Stimulated activated naive CD8-positive, alpha-beta T cell treated with anti-CD3 and anti-CD28 coated beads, Interleukin-15, Interleukin-2, amounts not matched to agents 100 ng/mL and 50 ng/mL, for 24 hours (primary cell): ENCODE measurements at regions not wholly inside any gene's neighbourhood (a gene's known extent, or its start where the extent isn't known, plus 50 kb on each side); places are given as distances from the start of the nearest gene placed in this dataset.
"Not testable (repeated sequence)": the region's sequence is repeated elsewhere in the genome, so short reads cannot be mapped to it uniquely, and the experiment has no call there.

Source experiments
- H3K27ac Mint-ChIP-seq: one replicate; pipeline ENCODE4 v1.8.0; 2021; ENCODE audit warnings: mild to moderate bottlenecking, mixed read lengths
- H3K27me3 Mint-ChIP-seq: one replicate; pipeline ENCODE4 v1.8.0; 2021; ENCODE audit warnings: mixed read lengths
- H3K36me3 Mint-ChIP-seq: one replicate; pipeline ENCODE4 v1.8.0; 2021; ENCODE audit warnings: low read depth, mixed read lengths
- H3K4me1 Mint-ChIP-seq: one replicate; pipeline ENCODE4 v1.8.0; 2021; ENCODE audit warnings: low read depth, mixed read lengths
- H3K4me3 Mint-ChIP-seq: one replicate; pipeline ENCODE4 v1.8.0; 2021; ENCODE audit warnings: mild to moderate bottlenecking, mixed read lengths
- H3K9me3 Mint-ChIP-seq: one replicate; pipeline ENCODE4 v1.8.0; 2021; ENCODE audit warnings: mixed read lengths

DNA sequence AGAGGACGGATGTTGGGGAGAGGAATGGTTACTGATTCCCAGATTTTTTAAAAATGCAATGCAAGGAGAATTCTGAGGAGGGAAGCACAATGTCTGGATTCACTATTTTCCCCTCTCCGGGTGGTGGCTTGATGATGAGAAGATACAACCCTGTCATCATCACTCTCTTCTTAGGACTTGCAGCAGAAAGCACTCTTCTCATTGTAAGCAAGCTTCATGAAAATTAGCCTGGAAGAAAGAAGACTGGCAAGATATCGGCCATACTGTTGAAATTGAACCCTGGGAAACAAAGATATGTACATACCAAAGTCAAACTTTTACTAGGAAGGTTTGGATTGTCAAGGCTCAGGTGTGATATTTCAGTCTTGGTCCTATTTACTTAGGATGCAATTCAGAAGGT, 195.7 kb downstream of the EDN1 start:
- H3K4me3 Mint-ChIP-seq, result no peak overlapping the region
- no peaks in the 10 kb centered on the region for H3K9me3 Mint-ChIP-seq
- no peaks in the 10 kb centered on the region for H3K36me3 Mint-ChIP-seq
- no peaks in the 10 kb centered on the region for H3K27me3 Mint-ChIP-seq
- no peak overlapping the region for H3K27ac Mint-ChIP-seq
- peaks cover 20% of the 10 kb centered on the region for H3K4me1 Mint-ChIP-seq

DNA sequence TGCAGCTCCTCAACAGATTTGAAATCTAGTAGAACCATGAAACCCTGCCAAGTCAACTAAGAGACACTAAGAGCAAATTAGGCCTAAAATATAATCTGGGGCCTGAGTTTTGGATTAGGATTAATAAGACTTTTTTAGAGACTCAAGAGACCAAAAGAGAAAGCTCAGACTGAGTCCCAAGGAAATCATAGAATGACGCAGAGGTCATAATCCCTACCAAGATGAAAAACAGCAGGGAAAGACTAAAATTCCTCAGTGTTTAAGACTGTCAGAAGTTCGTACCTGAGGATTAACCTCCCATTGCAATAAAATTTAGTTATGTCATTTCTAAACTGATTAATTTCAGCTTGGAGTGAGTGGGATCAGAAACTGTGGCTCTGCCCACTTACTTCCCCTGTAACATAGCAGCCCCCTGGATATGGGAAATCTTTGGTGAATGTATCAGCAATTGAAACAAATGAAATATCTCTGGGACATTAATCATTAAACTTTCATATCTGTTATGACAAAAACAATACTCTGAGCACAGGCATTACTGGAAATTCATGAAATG, 200.3 kb downstream of the EDN1 start:
- H3K27me3 Mint-ChIP-seq, result peaks cover 5% of the 10 kb centered on the region
- H3K27ac Mint-ChIP-seq, result peak overlapping the region; percentile 7

DNA sequence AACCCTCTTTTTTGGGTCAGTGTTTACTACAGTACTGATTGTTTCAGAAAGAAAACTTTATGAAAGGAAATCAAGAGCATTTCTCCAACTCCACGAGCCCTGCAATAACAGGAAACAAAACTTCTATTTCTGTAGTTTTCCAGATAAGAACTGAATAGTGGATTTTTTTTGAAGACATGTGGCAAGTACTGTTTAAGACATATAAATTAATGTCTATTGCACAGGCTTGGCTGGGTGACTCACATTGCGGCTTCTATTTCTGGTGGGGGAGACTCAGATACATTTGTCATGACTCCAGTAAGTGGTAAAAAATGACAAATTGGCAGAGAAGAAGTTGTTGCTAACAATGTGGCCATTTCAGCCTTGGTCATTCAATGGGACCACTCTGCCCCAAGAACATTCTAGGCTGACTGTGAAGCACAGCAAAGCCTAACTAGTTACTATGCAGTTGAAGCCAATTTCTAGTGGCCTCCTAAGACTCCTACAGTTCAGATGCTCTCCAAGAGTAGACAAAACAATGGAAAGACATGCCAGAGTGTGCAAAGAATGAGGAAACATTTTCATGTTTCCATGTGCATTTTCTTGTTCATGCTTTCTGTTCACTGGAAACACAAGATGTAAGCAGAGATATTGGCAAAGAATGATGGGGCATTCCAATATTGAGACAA, 200.9 kb downstream of the EDN1 start:
- no peak overlapping the region for H3K4me3 Mint-ChIP-seq
- H3K27ac Mint-ChIP-seq, result peak overlapping the region; percentile 7
- H3K4me1 Mint-ChIP-seq, result peaks cover 13% of the 10 kb centered on the region
- H3K9me3 Mint-ChIP-seq, result no peaks in the 10 kb centered on the region
- H3K27me3 Mint-ChIP-seq, result peaks cover 8% of the 10 kb centered on the region
- no peaks in the 10 kb centered on the region for H3K36me3 Mint-ChIP-seq

More for the DNA sequence above, 200.3 kb downstream of the EDN1 start:
- no peaks in the 10 kb centered on the region for H3K9me3 Mint-ChIP-seq
- no peaks in the 10 kb centered on the region for H3K36me3 Mint-ChIP-seq
- H3K4me1 Mint-ChIP-seq, result peaks cover 13% of the 10 kb centered on the region
- no peak overlapping the region for H3K4me3 Mint-ChIP-seq

GRCh38 chr6:12492929-12493328, 202.8 kb downstream of the EDN1 start:
- not testable (repeated sequence) for H3K27me3 Mint-ChIP-seq, H3K36me3 Mint-ChIP-seq, H3K27ac Mint-ChIP-seq, H3K4me3 Mint-ChIP-seq, H3K9me3 Mint-ChIP-seq
- H3K4me1 Mint-ChIP-seq, result peaks cover 13% of the 10 kb centered on the region

- no peaks in the 10 kb centered on the region for H3K9me3 Mint-ChIP-seq
- H3K27ac Mint-ChIP-seq, result no peak overlapping the region
- no peaks in the 10 kb centered on the region for H3K36me3 Mint-ChIP-seq
- H3K4me3 Mint-ChIP-seq, result no peak overlapping the region
- peaks cover 12% of the 10 kb centered on the region for H3K27me3 Mint-ChIP-seq
- peaks cover 13% of the 10 kb centered on the region for H3K4me1 Mint-ChIP-seq
These were observed 203.3 kb downstream of the EDN1 start for GRCh38 chr6:12493446-12493845.

DNA sequence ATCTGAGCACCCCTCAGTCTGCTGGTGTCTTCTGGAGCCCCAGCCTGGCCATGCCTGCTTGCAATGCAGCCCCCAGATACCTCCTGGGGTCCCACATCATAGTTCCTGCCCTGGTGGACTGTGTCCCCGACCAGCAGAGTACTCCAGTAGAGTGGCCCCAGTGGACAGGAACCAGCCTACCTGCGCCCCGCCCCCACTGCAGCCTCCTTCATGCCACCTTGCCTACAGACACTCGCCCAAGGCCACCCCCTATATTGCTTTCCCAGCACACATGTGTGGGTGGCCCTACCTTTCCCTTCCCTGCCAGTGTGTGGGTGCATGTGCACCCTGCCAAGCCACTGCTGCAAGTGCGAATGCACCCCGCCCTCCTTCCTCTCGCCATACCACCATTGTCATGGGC, 204.0 kb downstream of the EDN1 start:
- Mint-ChIP-seq H3K4me1 (peaks cover 13% of the 10 kb centered on the region), H3K27me3 (peaks cover 19% of the 10 kb centered on the region), H3K4me3 (no peak overlapping the region), H3K27ac (no peak overlapping the region), H3K36me3 (no peaks in the 10 kb centered on the region), H3K9me3 (no peaks in the 10 kb centered on the region)

- Mint-ChIP-seq H3K36me3 (no peaks in the 10 kb centered on the region), H3K4me1 (no peaks in the 10 kb centered on the region), H3K27me3 (peaks cover 9% of the 10 kb centered on the region), H3K27ac (no peak overlapping the region), H3K4me3 (no peak overlapping the region), H3K9me3 (no peaks in the 10 kb centered on the region)
These were observed 211.8 kb downstream of the EDN1 start for GRCh38 chr6:12501990-12502389.

GRCh38 chr6:12504325-12504966, 212.1 kb upstream of the PHACTR1 start:
- Mint-ChIP-seq H3K9me3 (no peaks in the 10 kb centered on the region), H3K27ac (no peak overlapping the region)

DNA sequence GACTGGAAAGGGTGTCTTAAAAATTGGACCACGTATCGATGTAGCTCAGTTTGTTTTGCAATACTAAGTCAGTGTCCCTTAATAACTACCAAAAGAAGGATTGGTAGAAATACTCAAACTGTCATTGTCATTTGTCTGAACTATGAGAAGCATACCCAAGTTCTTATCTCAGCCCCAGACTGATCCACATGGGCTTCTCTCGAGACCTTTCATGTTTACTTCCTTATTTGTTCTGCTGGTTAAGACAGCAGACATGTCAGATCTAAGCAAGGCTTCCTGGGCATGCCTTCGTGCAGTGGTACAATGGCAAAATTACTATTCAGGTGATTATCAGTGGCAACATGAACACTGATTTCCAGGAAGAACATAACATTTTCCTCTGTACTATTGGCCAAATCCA, 211.1 kb upstream of the PHACTR1 start:
- H3K9me3 Mint-ChIP-seq, result no peaks in the 10 kb centered on the region
- peaks cover 20% of the 10 kb centered on the region for H3K27me3 Mint-ChIP-seq
- H3K36me3 Mint-ChIP-seq, result no peaks in the 10 kb centered on the region
- H3K4me1 Mint-ChIP-seq, result no peaks in the 10 kb centered on the region
- H3K4me3 Mint-ChIP-seq, result no peak overlapping the region
- no peak overlapping the region for H3K27ac Mint-ChIP-seq

More at GRCh38 chr6:12504325-12504966, 212.1 kb upstream of the PHACTR1 start:
- Mint-ChIP-seq H3K4me3 (no peak overlapping the region), H3K36me3 (no peaks in the 10 kb centered on the region), H3K27me3 (peaks cover 12% of the 10 kb centered on the region), H3K4me1 (no peaks in the 10 kb centered on the region)

- H3K4me3 Mint-ChIP-seq, result no peak overlapping the region
- peaks cover 20% of the 10 kb centered on the region for H3K27me3 Mint-ChIP-seq
- H3K27ac Mint-ChIP-seq, result no peak overlapping the region
These were observed 210.4 kb upstream of the PHACTR1 start for GRCh38 chr6:12506159-12506558.

GRCh38 chr6:12507636-12508035, 208.9 kb upstream of the PHACTR1 start:
- Mint-ChIP-seq H3K4me1 (no peaks in the 10 kb centered on the region), H3K27ac (no peak overlapping the region), H3K9me3 (no peaks in the 10 kb centered on the region), H3K36me3 (no peaks in the 10 kb centered on the region), H3K27me3 (peaks cover 20% of the 10 kb centered on the region), H3K4me3 (no peak overlapping the region)

More at GRCh38 chr6:12506159-12506558, 210.4 kb upstream of the PHACTR1 start:
- Mint-ChIP-seq H3K36me3 (no peaks in the 10 kb centered on the region), H3K4me1 (no peaks in the 10 kb centered on the region), H3K9me3 (no peaks in the 10 kb centered on the region)

DNA sequence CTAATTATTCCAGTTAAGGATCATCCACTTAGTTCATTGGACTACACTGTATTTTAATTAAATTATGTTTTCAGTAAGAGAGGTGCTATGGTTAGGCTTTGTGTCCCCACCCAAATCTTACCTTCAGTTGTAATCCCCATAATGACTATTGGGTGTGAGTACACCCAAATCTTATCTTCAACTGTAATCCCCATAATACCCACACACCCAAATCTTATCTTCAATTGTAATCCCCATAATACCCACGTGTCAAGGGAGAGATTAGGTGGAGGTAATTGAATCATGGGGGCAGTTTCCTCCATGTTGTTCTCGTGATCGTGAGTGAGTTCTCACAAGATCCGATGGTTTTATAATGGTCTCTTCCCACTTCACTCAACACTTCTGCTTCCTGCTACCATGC, 208.0 kb upstream of the PHACTR1 start:
- H3K36me3 Mint-ChIP-seq, result no peaks in the 10 kb centered on the region
- no peaks in the 10 kb centered on the region for H3K4me1 Mint-ChIP-seq
- H3K27ac Mint-ChIP-seq, result no peak overlapping the region

DNA sequence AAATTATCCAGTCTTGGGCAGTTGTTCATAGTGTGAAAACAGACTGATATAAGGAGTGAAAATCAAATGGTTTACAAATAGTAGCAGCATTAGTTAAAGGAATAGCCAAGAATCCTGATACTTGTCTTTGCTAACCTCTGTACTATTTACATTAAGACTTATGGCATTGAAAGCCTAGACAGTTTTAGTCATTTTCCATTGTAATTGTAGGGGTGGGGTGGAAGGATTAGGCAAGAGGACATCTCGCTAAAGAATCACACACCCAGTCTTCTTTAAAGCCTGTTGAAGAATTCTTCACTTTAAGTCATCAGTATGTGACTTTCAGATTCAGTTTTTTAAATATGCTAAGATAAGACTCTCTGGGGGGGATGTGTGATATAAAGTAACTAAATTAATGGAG, 207.5 kb upstream of the PHACTR1 start:
- Mint-ChIP-seq H3K4me3 (no peak overlapping the region), H3K9me3 (no peaks in the 10 kb centered on the region), H3K36me3 (no peaks in the 10 kb centered on the region), H3K27ac (no peak overlapping the region), H3K4me1 (no peaks in the 10 kb centered on the region), H3K27me3 (peaks cover 25% of the 10 kb centered on the region)

More for the DNA sequence above, 208.0 kb upstream of the PHACTR1 start:
- Mint-ChIP-seq H3K9me3 (no peaks in the 10 kb centered on the region), H3K27me3 (peaks cover 25% of the 10 kb centered on the region), H3K4me3 (no peak overlapping the region)

- no peaks in the 10 kb centered on the region for H3K36me3 Mint-ChIP-seq
- no peaks in the 10 kb centered on the region for H3K4me1 Mint-ChIP-seq
- H3K27ac Mint-ChIP-seq, result no peak overlapping the region
- peaks cover 8% of the 10 kb centered on the region for H3K9me3 Mint-ChIP-seq
- no peak overlapping the region for H3K4me3 Mint-ChIP-seq
- peaks cover 5% of the 10 kb centered on the region for H3K27me3 Mint-ChIP-seq
These were observed 200.5 kb upstream of the PHACTR1 start for GRCh38 chr6:12516070-12516469.

- H3K4me1 Mint-ChIP-seq, result no peaks in the 10 kb centered on the region
- H3K27ac Mint-ChIP-seq, result no peak overlapping the region
- H3K36me3 Mint-ChIP-seq, result no peaks in the 10 kb centered on the region
- no peak overlapping the region for H3K4me3 Mint-ChIP-seq
- H3K27me3 Mint-ChIP-seq, result peaks cover 24% of the 10 kb centered on the region
- peaks cover 5% of the 10 kb centered on the region for H3K9me3 Mint-ChIP-seq
These were observed 194.2 kb upstream of the PHACTR1 start for GRCh38 chr6:12522347-12522746.
